Brain microvascular endothelial cell (primary cell): ENCODE measurements at regions not wholly inside any gene's neighbourhood (a gene's known extent, or its start where the extent isn't known, plus 50 kb on each side); places are given as distances from the start of the nearest gene placed in this dataset.

Experiments
- DNase-seq: peaks from one replicate; pipeline ENCODE4 v3.0.0-alpha.2; 2020
- H3K27ac ChIP-seq: fragments of 250-450 bp; sonication (Bioruptor Pico); 2 replicates; pipeline ENCODE4 v1.5.1; 2020; ENCODE audit warnings: mild to moderate bottlenecking, moderate library complexity
- H3K27me3 ChIP-seq: fragments of 250-450 bp; sonication (Bioruptor Pico); replicated peaks from 2 replicates; pipeline ENCODE4 v1.5.1; 2020; ENCODE audit warnings: mild to moderate bottlenecking
- H3K36me3 ChIP-seq: fragments of 250-450 bp; sonication (Bioruptor Pico); replicated peaks from 2 replicates; pipeline ENCODE4 v1.5.1; 2020; ENCODE audit warnings: mild to moderate bottlenecking
- H3K4me3 ChIP-seq: 2 replicates; pipeline ENCODE4 v1.5.1; 2011; ENCODE audit warnings: low read depth, mild to moderate bottlenecking, control low read depth, low read length, moderate library complexity
- CTCF ChIP-seq: IDR thresholded peaks from 2 replicates; pipeline ENCODE4 v1.5.1; 2011; ENCODE audit warnings: low read depth, mild to moderate bottlenecking, moderate library complexity, low read length, control low read depth, inconsistent platforms; ENCODE audit errors: missing control alignments
- in situ Hi-C: cut with HindIII; loops from 2 replicates; pipeline ENCODE4 v1.10.0; 2017; ENCODE audit warnings: low sequenced_read_pairs, low pct_ligation_motif_present

DNA sequence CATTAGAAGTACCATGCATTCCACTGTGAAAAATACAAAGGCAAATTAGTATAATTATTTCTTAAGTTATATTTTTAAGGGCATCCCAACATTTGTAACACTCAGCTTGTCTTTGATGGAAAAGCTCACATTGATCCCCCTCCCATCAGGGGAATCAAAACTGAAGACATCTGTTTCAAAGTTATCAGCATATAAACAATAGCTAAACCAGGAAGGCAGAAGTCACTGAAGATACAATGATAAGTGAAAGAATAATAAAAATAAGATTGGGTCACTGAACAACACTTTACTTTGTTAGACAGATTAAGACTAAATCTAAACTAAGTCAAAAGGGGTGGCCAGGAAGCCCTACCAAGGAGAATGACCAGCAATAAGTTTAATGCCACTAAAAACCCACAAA lies 801.9 kb upstream of the ACO1 start:
- Histone ChIP-seq H3K4me3 (no peak overlapping the region), H3K27ac (no peak overlapping the region), H3K36me3 (no peaks in the 10 kb centered on the region), H3K27me3 (no peaks in the 10 kb centered on the region)
- no peak for DNase-seq
- TF ChIP-seq CTCF: no peak
- in situ Hi-C loops: no loop called here

- no peak for TF ChIP-seq CTCF
- H3K27me3 ChIP-seq: no peaks in the 10 kb centered on the region
- in situ Hi-C loops: no loop called here
- no peak overlapping the region for H3K4me3 ChIP-seq
- no peaks in the 10 kb centered on the region for H3K36me3 ChIP-seq
- DNase-seq: no peak
- H3K27ac ChIP-seq: no peak overlapping the region
Observed at GRCh38 chr9:31585158-31585557, 799.3 kb upstream of the ACO1 start.

DNA sequence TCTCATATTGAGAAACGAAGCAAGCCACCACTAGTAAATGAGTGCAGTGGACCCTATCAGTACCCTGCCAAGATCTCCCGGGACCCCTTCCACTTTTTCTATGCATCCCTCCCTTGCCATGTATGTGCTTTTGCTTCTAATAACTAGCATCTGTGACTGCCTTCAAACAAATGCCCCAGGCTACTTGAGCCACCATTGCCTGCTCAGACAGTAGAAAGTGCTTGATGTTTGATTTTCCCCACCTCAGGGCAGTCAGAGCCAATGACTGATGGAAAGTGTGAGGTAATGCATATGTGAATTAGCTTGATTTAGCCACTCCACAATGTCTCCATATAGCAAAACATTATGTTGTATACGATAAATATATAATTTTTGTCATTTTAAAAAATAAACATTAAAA lies 797.3 kb upstream of the ACO1 start:
- no peak overlapping the region for H3K4me3 ChIP-seq
- no peak for DNase-seq
- H3K27me3 ChIP-seq: no peaks in the 10 kb centered on the region
- in situ Hi-C loops: no loop called here
- H3K27ac ChIP-seq: no peak overlapping the region
- no peak for TF ChIP-seq CTCF
- no peaks in the 10 kb centered on the region for H3K36me3 ChIP-seq

- no peak for DNase-seq
- in situ Hi-C loops: no loop called here
- TF ChIP-seq CTCF: no peak
- Histone ChIP-seq H3K4me3 (no peak overlapping the region), H3K36me3 (no peaks in the 10 kb centered on the region), H3K27ac (no peak overlapping the region), H3K27me3 (no peaks in the 10 kb centered on the region)
Observed at GRCh38 chr9:31588006-31588405, 796.4 kb upstream of the ACO1 start.

DNA sequence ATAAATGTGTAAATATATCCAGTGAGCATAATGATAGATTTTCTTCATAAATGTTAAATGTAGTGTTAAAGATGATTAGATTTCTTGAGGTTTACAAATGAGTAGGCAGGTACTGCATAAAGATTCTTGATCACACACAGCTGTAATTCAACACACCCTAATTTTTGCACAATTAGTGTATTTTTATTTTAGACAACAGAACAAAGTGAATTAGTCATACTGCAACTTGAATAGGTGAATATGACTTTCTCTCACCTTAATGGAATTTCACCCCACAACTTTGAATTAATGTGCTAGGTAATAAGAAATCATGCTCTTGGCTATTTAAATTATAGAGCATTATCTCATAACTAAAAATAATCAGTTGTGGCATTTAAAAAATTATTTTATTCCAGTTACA lies 795.7 kb upstream of the ACO1 start:
- in situ Hi-C loops: no loop called here

More for the DNA sequence above, 795.7 kb upstream of the ACO1 start:
- DNase-seq: no peak
- Histone ChIP-seq H3K4me3 (no peak overlapping the region), H3K27ac (no peak overlapping the region), H3K27me3 (no peaks in the 10 kb centered on the region), H3K36me3 (no peaks in the 10 kb centered on the region)
- TF ChIP-seq CTCF: no peak
